Activated CD4-positive, alpha-beta T cell treated with anti-CD3 and anti-CD28 coated beads, Interleukin-2, amount 50 U/mL, for 1 hour (primary cell): ENCODE measurements at regions not wholly inside any gene's neighbourhood (a gene's known extent, or its start where the extent isn't known, plus 50 kb on each side); places are given as distances from the start of the nearest gene placed in this dataset.
"Not testable (repeated sequence)": the region's sequence is repeated elsewhere in the genome, so short reads cannot be mapped to it uniquely, and the experiment has no call there.

ENCODE experiments used
- DNase-seq: peaks from one replicate; pipeline ENCODE4 v3.0.0-alpha.2; 2020

DNA sequence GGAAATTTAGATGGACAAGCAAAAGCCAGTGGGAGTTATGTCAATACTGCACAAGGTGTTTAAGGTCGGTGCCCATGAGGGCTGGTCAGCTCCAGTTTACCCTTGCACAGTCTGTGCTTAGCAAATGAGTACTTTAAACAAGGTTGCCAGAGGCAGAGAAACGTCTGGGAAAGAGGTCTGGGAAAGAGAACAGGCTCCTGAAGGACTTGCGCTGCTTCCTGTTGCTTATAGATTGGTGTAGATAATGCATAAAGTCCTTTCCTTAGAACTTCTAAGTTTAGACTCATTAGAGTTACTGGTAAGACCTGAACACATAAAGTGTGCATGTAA, 162.6 kb upstream of the P2RY1 start:
- no peak for DNase-seq

DNA sequence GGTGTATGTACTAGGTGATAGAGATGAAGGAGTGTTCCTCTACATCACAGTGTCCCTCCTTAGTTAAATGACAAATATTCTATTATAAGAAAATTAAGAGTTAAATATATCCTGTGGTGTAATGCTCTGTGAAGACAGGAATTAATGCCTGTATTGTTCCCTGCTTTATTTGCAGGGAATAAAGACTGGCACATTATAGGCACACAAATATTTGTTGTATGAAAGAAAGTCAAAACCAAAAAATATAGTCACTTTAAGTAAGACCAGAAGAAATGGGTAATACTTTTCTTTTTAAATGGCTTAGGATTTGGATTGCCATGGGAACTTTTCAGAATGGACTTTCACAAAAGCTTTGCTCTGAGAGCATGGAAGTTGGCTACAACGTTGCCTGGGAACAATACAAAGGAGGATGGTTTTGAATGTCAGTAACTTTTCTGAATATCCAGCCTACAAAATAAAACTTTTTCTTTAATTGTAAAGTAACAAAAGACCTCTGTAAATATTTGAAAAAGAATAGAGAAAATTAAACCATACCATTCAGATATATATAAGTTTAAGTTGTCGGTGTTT, 158.0 kb upstream of the P2RY1 start:
- DNase-seq, result no peak

DNA sequence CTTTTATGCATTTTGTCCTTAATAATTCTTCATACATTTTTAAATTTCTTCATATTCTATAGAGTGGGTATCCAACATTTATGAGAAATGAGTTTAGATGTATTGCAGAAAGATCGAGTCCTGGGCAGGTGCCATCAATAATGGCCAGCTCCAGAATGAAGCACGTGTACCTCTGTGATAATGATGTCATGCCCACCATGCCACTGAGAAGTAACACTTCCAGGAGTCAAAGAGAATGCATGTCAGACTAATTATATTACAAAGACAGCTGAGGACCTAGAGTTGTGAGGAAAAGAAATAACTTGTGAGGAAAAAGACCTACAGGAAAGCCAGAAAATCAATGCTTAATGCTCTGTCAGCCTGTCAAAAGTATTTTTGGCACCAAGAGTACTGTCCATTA, 157.4 kb upstream of the P2RY1 start:
- DNase-seq, result no peak

DNA sequence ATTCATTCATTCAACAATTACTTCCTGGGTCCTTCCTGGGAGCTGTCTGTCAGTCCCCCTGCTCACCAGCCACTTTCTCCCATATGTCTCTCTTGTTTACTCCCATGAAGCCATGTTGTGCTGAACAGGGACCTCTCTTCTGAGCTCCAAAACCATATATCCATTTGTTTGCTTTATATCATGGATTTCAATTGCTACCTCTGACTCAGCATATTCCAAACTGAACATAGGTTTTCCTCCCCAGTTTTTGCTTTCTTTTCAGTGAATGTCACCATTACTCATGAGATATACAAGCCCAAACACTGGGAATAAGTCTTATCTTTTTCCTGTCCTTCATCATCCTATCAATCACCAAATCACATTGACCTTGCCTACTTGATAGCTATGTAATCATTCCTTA, 152.5 kb upstream of the P2RY1 start:
- no peak for DNase-seq

GRCh38 chr3:152683521-152683999, 151.4 kb upstream of the P2RY1 start:
- no peak for DNase-seq

GRCh38 chr3:152684279-152684678, 150.7 kb upstream of the P2RY1 start:
- DNase-seq, result no peak

DNA sequence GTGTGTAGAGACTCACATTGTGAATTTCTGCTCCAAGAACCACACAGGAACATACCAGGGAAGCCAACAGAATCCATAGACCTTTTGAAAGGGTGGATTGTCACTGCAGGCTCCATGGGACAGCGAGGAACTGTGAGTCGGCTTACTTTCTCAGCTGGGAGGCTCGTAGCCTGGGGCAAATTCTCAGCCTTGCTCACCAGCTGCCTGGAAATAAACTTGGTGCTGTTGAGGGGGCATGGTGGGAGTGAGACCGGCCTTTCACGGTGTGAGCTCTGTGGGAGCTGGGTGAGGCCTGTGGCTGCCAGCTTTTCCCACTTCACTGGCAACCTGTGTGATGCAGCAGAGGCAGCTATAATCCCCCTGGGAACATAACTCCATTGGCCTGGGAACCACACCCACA, 146.6 kb upstream of the P2RY1 start:
- DNase-seq, result no peak

DNA sequence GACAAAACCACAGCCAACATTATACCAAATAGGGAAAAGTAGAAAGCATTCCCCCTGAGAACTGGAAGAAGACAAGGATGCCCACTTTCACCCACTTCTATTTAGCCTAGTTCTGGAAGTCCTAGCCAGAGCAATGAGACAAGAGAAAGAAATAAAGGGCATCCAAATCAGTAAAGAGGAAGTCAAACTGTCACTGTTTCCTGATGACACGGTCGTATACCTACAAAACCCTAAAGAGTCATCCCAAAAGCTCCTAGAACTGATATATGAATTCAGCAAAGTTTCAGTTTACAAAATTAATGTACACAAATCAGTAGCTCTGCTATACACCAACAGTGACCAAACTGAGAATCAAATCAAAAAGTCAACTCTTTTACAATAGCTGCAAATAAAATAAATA, 142.6 kb upstream of the P2RY1 start:
- not testable (repeated sequence) for DNase-seq

- DNase-seq, result not testable (repeated sequence)
Measured at GRCh38 chr3:152693521-152694250, 141.2 kb upstream of the P2RY1 start.

DNA sequence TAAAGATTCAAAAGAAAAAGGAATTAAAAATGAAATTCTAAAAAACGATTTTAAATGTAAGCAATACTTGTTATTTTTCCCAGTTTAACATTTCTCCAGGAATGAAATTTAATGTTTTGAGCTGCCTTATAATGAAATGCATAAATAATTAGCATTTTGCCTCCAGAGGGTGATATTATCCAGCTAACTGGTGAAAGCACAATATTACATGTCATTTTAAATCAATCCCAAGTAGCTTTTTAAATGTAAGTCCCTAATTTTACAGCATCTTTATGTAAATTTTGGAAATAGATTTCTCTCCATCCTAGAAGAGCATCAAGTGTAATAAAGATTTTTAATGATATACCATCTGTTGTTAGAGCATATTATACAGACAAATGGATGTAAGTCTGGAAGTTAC, 139.1 kb upstream of the P2RY1 start:
- DNase-seq, result no peak

GRCh38 chr3:152696962-152697361, 138.0 kb upstream of the P2RY1 start:
- no peak for DNase-seq

DNA sequence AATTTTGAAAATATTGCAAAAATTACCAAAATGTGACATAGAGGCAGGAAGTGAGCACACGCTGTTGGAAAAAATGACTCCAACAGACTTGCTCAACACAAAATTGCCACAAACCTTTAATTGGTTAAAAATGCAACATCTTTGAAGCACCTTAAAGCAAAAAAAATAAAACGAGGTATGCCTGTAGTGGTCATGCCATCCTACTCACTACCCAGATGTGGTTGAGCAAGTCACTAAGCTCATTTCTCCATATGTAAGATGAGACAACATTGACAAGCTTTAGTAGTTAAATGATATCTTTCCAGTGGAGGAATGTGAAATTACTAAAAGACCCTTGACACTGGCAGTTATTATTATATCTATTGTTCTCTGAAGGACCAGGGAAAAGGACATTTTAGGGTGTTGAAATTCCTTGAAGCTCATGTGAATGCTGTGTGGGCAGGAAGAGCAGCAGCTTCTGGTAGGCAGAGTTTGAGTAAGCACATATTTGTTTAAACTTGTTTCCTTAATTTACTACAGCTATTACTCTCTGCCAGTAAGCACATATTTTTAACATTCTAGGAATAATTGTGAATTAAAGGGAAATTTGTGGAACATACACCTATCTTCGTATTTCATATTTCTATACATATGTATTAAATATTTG, 131.6 kb upstream of the P2RY1 start:
- DNase-seq, result no peak

DNA sequence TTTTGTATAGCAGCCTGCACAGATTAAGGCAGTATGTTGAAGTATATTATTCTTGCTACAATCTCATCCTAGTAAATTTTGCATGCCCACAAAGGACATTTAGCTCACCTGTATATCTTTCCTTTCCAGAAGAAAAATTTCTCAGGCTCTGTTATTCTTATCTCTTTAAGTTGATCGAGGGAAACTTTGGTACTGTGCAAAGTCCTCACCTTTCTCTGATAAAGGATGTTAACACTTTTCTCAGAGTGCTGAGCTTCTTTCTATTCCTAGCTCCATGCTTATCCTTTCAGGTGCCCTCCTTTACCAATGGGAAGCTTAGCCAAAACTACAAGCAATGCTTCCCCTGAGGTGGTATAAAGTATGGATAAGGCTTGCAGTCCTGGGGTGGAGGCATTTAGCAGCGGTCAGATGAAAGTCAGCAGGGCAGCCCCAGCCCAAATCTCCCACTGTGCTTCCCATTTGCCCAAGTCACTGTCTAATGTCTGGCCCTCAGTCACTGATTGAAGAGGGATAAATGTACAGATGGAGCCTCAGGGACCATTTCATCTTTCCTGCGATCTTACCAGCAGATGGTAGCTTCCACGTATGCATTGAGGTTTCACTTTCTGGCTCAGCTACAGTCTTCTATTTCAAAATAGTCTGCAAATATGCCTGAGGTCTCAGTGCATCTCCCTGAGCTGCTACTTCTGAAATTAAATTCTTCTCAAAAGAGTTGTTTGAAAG, 127.8 kb upstream of the P2RY1 start:
- no peak for DNase-seq

DNA sequence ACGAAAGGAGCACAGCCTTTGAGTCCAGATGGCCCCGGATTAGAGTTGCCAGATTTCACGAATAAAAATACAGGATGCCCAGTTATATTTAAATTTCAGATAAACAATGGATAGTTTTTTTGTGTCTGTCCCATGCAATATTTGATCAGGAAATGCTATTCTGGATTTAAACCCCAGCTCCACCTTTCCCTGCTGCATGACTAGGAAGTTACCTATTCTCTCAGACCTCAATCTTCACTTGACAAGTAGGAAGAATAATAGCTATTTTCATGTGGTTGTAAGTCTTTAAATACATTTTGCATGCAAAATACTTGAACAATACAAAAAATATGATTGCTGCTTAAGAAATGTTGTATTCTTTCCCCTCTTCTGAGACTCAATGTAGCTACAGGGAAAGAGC, 125.3 kb upstream of the P2RY1 start:
- DNase-seq, result no peak

- no peak for DNase-seq
Measured at GRCh38 chr3:152710549-152710948, 124.4 kb upstream of the P2RY1 start.

GRCh38 chr3:152713989-152714388, 120.9 kb upstream of the P2RY1 start:
- DNase-seq, result no peak

DNA sequence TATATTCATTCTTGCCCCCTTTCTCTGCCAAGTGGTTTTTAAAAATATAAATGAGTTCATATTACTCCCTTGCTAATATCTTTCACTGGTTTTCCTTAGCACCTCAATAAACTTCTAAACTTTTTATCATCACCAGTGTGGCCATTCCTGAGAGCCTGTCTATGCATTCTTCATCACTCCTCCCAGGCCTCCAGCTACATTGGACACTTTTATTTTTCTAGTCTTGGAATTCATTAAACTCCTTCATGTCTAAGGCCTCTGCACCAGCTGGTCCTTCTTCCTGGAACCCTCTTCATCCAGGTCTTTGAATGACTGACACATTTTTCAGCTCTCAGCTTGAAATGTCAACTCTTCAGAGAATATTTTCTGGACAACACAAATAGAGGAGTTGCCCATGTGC, 120.4 kb upstream of the P2RY1 start:
- no peak for DNase-seq

- DNase-seq, result no peak
Measured at GRCh38 chr3:152717252-152717651, 117.7 kb upstream of the P2RY1 start.

- DNase-seq, result no peak
Measured at GRCh38 chr3:152718810-152719209, 116.1 kb upstream of the P2RY1 start.

GRCh38 chr3:152719264-152719663, 115.7 kb upstream of the P2RY1 start:
- no peak for DNase-seq

- no peak for DNase-seq
Measured at GRCh38 chr3:152720951-152721718, 113.8 kb upstream of the P2RY1 start.

DNA sequence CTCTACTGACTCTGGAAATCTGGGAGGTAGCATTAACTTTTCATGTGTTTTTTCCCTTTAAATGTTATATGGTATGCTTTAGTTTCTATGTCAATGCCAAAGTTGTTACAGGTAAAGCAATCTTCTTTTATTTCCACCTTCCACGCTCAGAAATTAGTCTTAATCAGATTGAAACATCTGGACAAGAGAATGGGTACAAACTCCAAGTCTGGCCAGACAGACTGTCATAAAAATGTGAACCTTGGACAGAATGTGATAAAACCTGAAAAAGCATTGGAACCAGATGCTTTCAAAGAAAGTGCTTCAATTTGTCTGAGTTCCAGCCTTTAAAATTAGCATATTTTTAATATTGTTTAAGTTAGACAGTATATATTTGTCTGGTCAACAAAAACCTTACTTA, 110.7 kb upstream of the P2RY1 start:
- DNase-seq, result no peak
